ENCODE measurements at regions not wholly inside any gene's neighbourhood (a gene's known extent, or its start where the extent isn't known, plus 50 kb on each side); places are given as distances from the start of the nearest gene placed in this dataset.

DNA sequence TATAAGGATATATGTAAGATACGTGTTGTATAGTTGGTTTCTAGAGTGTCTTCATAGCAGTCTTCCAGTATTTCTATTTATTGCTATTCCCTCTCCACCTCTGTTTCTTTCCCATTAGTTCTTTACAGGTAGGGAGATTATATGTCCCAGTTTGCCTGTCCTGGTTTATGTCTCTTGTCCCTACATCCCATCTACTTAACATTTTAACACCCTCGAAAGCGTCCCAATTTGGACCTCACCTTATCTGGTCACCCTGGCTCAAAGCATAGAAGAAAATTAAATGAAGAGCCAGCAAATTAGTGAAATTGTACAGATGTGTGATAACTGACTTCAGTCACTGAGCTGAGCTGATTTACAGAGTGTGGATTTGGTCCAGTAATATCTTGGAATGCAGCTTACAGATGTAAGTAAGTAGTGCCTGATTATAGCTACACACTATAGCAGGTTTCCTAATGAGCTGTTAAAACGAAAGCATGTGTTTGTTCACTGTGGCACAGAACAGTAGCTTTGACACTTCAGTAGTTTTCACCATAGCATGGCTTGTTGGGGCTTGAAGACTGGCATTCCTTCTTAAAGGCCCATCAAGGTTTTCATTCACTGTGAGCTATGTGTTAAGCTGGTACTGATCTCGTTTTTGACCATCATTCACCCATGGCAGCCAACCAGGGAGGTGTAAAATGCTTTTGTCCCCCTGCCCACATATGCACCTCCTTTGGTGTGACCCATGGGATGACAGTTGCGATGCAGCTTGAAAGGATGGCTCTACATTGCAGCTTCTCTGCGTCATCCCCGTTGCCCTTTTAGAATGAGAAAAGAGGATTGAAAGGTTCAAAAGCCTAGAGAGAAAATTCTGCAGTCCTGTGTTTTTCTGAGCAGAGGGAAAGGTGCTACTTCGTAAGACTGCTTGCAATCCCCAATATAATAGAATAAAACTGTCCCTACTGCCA, 192.1 kb upstream of the DMRT1 start:
- in situ Hi-C loops (cut with MboI; ENCODE audit: low sequenced_read_pairs in 4 of 4) (no loop called here), intact Hi-C loops (cut with DNase I; ENCODE audit: low total_unique reads) (no loop called here)
- ATAC-seq = no peak
- no peaks in the 10 kb centered on the region for H3K9me3 ChIP-seq
- no peak for DNase-seq
- H3K4me3 ChIP-seq = no peak overlapping the region
- peak overlapping the region in 3 of 4 donors; percentile 1 to 75 (median 29) for H3K27ac ChIP-seq
- TF ChIP-seq POLR2A (IDR thresholded peaks at IDR 0.05) = no peak
- TF ChIP-seq, protein P1, sequence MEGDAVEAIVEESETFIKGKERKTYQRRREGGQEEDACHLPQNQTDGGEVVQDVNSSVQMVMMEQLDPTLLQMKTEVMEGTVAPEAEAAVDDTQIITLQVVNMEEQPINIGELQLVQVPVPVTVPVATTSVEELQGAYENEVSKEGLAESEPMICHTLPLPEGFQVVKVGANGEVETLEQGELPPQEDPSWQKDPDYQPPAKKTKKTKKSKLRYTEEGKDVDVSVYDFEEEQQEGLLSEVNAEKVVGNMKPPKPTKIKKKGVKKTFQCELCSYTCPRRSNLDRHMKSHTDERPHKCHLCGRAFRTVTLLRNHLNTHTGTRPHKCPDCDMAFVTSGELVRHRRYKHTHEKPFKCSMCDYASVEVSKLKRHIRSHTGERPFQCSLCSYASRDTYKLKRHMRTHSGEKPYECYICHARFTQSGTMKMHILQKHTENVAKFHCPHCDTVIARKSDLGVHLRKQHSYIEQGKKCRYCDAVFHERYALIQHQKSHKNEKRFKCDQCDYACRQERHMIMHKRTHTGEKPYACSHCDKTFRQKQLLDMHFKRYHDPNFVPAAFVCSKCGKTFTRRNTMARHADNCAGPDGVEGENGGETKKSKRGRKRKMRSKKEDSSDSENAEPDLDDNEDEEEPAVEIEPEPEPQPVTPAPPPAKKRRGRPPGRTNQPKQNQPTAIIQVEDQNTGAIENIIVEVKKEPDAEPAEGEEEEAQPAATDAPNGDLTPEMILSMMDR (IDR thresholded peaks at IDR 0.05 in 4 of 5, conservative IDR thresholded peaks at IDR 0.05 in 1 of 5) = no peak
- no peaks in the 10 kb centered on the region for H3K27me3 ChIP-seq
- no peaks in the 10 kb centered on the region for H3K36me3 ChIP-seq
- peaks cover 37 to 49% of the 10 kb centered on the region in 2 donors for H3K4me1 ChIP-seq

DNA sequence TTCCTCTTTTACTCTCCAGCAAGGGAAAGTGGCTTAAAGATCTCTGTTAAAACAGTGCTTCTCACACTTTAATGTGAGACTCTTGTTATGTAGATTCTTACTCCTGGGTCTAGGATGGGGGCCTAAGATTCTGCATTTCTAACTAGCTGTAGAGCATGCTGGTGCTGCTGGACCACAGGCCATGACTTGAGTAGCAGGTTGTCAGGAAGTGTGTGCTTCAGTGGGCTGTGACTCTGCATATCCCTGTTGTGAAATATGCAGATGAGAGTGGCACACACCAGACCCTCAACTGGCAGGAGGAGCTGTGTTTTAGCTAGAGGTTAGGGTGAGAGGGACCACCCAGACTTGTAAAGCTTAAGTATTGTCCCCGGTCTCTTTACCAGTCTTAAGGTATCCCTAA, 191.1 kb upstream of the DMRT1 start:
- TF ChIP-seq, protein P1 (IDR thresholded peaks at IDR 0.05 in 4 of 5, conservative IDR thresholded peaks at IDR 0.05 in 1 of 5) = no peak
- no peak for TF ChIP-seq POLR2A (IDR thresholded peaks at IDR 0.05)
- Histone ChIP-seq H3K4me1 (peaks cover 37 to 51% of the 10 kb centered on the region in 2 donors), H3K36me3 (no peaks in the 10 kb centered on the region), H3K27ac (peak overlapping the region in 1 of 4 donors; percentile 21), H3K27me3 (no peaks in the 10 kb centered on the region), H3K9me3 (no peaks in the 10 kb centered on the region), H3K4me3 (no peak overlapping the region)
- no peak for DNase-seq
- intact Hi-C loops (cut with DNase I; ENCODE audit: low total_unique reads) (no loop called here), in situ Hi-C loops (cut with MboI; ENCODE audit: low sequenced_read_pairs in 4 of 4) (no loop called here)
- no peak for ATAC-seq

DNA sequence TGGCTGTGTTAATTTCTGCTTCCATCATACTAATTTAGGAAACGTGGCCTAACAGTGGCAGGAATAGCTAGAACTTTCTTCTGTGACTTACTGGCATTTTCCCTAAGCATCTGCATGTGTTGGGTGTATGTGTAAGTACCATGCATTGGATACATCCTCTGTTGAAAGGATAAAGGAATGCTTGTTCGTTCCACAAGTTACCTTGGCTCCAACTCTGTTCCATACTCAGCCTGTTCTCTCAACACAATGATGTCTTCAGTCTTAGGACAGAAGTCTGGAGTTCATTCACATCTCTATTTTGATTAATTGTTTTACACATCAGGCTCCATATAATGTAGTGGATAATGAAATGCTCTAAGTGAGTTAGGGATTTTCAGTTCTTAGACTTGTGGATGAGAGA, 190.1 kb upstream of the DMRT1 start:
- Histone ChIP-seq H3K36me3 (no peaks in the 10 kb centered on the region), H3K4me1 (peaks cover 37 to 56% of the 10 kb centered on the region in 2 donors), H3K9me3 (no peaks in the 10 kb centered on the region), H3K4me3 (no peak overlapping the region), H3K27me3 (no peaks in the 10 kb centered on the region), H3K27ac (no peak overlapping the region)
- intact Hi-C loops (cut with DNase I; ENCODE audit: low total_unique reads) = no loop called here
- in situ Hi-C loops (cut with MboI; ENCODE audit: low sequenced_read_pairs in 4 of 4) = no loop called here
- DNase-seq (no peak), ATAC-seq (no peak)
- TF ChIP-seq, protein P1 (IDR thresholded peaks at IDR 0.05 in 4 of 5, conservative IDR thresholded peaks at IDR 0.05 in 1 of 5) = no peak
- no peak for TF ChIP-seq POLR2A (IDR thresholded peaks at IDR 0.05)

DNA sequence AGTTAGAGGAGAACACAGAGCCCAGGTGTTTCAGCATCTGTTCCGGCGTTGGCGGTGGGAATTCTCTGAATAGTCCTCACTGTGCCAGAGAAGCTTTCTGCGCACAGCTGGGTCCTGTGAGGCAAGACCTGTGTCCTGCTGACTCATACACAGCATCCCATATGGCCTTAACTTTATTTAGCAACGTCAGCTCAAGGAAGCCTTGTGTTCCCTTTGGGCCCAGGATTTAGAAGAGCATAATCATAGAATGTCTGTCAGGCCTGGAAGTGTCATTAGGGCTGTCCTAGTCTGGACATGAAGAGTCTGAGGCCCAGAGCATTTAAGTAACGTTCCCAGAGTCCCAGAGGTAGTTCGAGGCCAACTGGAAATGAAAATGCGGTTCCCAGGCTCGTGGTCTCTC, 188.6 kb upstream of the DMRT1 start:
- TF ChIP-seq POLR2A (IDR thresholded peaks at IDR 0.05) = no peak
- TF ChIP-seq, protein P1 (IDR thresholded peaks at IDR 0.05 in 4 of 5, conservative IDR thresholded peaks at IDR 0.05 in 1 of 5) = no peak

More for the DNA sequence above, 188.6 kb upstream of the DMRT1 start:
- no peaks in the 10 kb centered on the region for H3K9me3 ChIP-seq
- H3K27me3 ChIP-seq = no peaks in the 10 kb centered on the region
- H3K4me3 ChIP-seq = no peak overlapping the region
- in situ Hi-C loops (cut with MboI; ENCODE audit: low sequenced_read_pairs in 4 of 4) = no loop called here
- DNase-seq = peak; percentile 78 to 79
- peaks cover 24 to 56% of the 10 kb centered on the region in 2 donors for H3K4me1 ChIP-seq
- peak; percentile 90 to 95 for ATAC-seq
- no peaks in the 10 kb centered on the region for H3K36me3 ChIP-seq
- H3K27ac ChIP-seq = peak overlapping the region; percentile 40 to 78 (median 42)
- intact Hi-C loops (cut with DNase I; ENCODE audit: low total_unique reads) = loop anchor here (2.0 kb wide), 1 partner anchor 32 kb away; no protein-coding TSS in a partner anchor
